ENCODE measurements at regions not wholly inside any gene's neighbourhood (a gene's known extent, or its start where the extent isn't known, plus 50 kb on each side); places are given as distances from the start of the nearest gene placed in this dataset.
"Not testable (repeated sequence)": the region's sequence is repeated elsewhere in the genome, so short reads cannot be mapped to it uniquely, and the experiment has no call there.

- no peak overlapping the region for H3K4me3 ChIP-seq (ENCODE audit: low read depth, low read length)
- no peak for TF ChIP-seq CTCF (IDR thresholded peaks at IDR 0.05; ENCODE audit: low read depth, low read length)
Measured at GRCh38 chr21:35982717-35983116, 77.6 kb downstream of the SETD4 start.

GRCh38 chr21:35981514-35982070 lies 78.7 kb downstream of the SETD4 start:
- no peak overlapping the region for H3K4me3 ChIP-seq (ENCODE audit: low read depth, low read length)
- no peak for TF ChIP-seq CTCF (IDR thresholded peaks at IDR 0.05; ENCODE audit: low read depth, low read length)

- H3K4me3 ChIP-seq (ENCODE audit: low read depth, low read length): no peak overlapping the region
- no peak for TF ChIP-seq CTCF (IDR thresholded peaks at IDR 0.05; ENCODE audit: low read depth, low read length)
Measured at GRCh38 chr21:35980821-35981220, 79.5 kb downstream of the SETD4 start.

GRCh38 chr21:35977860-35978259 lies 82.5 kb downstream of the SETD4 start:
- not testable (repeated sequence) for H3K4me3 ChIP-seq (ENCODE audit: low read depth, low read length)

- H3K4me3 ChIP-seq (ENCODE audit: low read depth, low read length): no peak overlapping the region
- no peak for TF ChIP-seq CTCF (IDR thresholded peaks at IDR 0.05; ENCODE audit: low read depth, low read length)
Measured at GRCh38 chr21:35976929-35977328, 83.4 kb downstream of the SETD4 start.

GRCh38 chr21:35976481-35976880 lies 83.8 kb downstream of the SETD4 start:
- TF ChIP-seq CTCF (IDR thresholded peaks at IDR 0.05; ENCODE audit: low read depth, low read length): no peak
- H3K4me3 ChIP-seq (ENCODE audit: low read depth, low read length): no peak overlapping the region

- TF ChIP-seq CTCF (IDR thresholded peaks at IDR 0.05; ENCODE audit: low read depth, low read length): no peak
- no peak overlapping the region for H3K4me3 ChIP-seq (ENCODE audit: low read depth, low read length)
Measured at GRCh38 chr21:35974775-35975174, 85.6 kb downstream of the SETD4 start.

- H3K4me3 ChIP-seq (ENCODE audit: low read depth, low read length): no peak overlapping the region
- TF ChIP-seq CTCF (IDR thresholded peaks at IDR 0.05; ENCODE audit: low read depth, low read length): no peak
Measured at GRCh38 chr21:35971824-35972223, 88.5 kb downstream of the SETD4 start.
